ENCODE measurements at regions not wholly inside any gene's neighbourhood (a gene's known extent, or its start where the extent isn't known, plus 50 kb on each side); places are given as distances from the start of the nearest gene placed in this dataset.
"Not testable (repeated sequence)": the region's sequence is repeated elsewhere in the genome, so short reads cannot be mapped to it uniquely, and the experiment has no call there.

GRCh38 chr4:84147831-84148230 is 351.3 kb downstream of the NKX6-1 start:
- H3K4me1 ChIP-seq (ENCODE audit: control insufficient read depth in 2 of 2, insufficient read depth in 2 of 2, low read length in 2 of 2) = no peaks in the 10 kb centered on the region

GRCh38 chr4:84146300-84146959 is 352.7 kb downstream of the NKX6-1 start:
- no peak overlapping the region for H3K4me3 ChIP-seq (ENCODE audit: low read length in 2 of 2)
- 68% methylated on average over 3 of the region's 3 CpGs for WGBS
- H3K9me3 ChIP-seq (ENCODE audit: control insufficient read depth in 2 of 2, insufficient read depth in 1 of 2, low read length in 1 of 2) = no peaks in the 10 kb centered on the region
- H3K27ac ChIP-seq (ENCODE audit: low read depth in 1 of 2, low read length in 1 of 2) = no peak overlapping the region
- no peaks in the 10 kb centered on the region for H3K4me1 ChIP-seq (ENCODE audit: control insufficient read depth in 2 of 2, insufficient read depth in 2 of 2, low read length in 2 of 2)
- H3K36me3 ChIP-seq (ENCODE audit: control insufficient read depth in 2 of 2, insufficient read depth in 2 of 2, low read length in 1 of 2) = no peaks in the 10 kb centered on the region
- H3K27me3 ChIP-seq (ENCODE audit: control insufficient read depth in 2 of 2, insufficient read depth in 1 of 2, low read length in 1 of 2) = no peaks in the 10 kb centered on the region
- DNase-seq (ENCODE audit: low read depth in 6 of 9, low spot score in 9 of 9) = no peak

More at GRCh38 chr4:84147831-84148230, 351.3 kb downstream of the NKX6-1 start:
- H3K36me3 ChIP-seq (ENCODE audit: control insufficient read depth in 2 of 2, insufficient read depth in 2 of 2, low read length in 1 of 2) = no peaks in the 10 kb centered on the region
- H3K27ac ChIP-seq (ENCODE audit: low read depth in 1 of 2, low read length in 1 of 2) = no peak overlapping the region
- no peaks in the 10 kb centered on the region for H3K9me3 ChIP-seq (ENCODE audit: control insufficient read depth in 2 of 2, insufficient read depth in 1 of 2, low read length in 1 of 2)
- WGBS = 91% methylated on average over 3 of the region's 3 CpGs
- H3K27me3 ChIP-seq (ENCODE audit: control insufficient read depth in 2 of 2, insufficient read depth in 1 of 2, low read length in 1 of 2) = no peaks in the 10 kb centered on the region
- DNase-seq (ENCODE audit: low read depth in 6 of 9, low spot score in 9 of 9) = no peak
- H3K4me3 ChIP-seq (ENCODE audit: low read length in 2 of 2) = no peak overlapping the region

- no peak overlapping the region for H3K4me3 ChIP-seq (ENCODE audit: low read length in 2 of 2)
- no peaks in the 10 kb centered on the region for H3K36me3 ChIP-seq (ENCODE audit: control insufficient read depth in 2 of 2, insufficient read depth in 2 of 2, low read length in 1 of 2)
- WGBS = 86% methylated on average over 3 of the region's 3 CpGs
- no peaks in the 10 kb centered on the region for H3K9me3 ChIP-seq (ENCODE audit: control insufficient read depth in 2 of 2, insufficient read depth in 1 of 2, low read length in 1 of 2)
- no peak overlapping the region for H3K27ac ChIP-seq (ENCODE audit: low read depth in 1 of 2, low read length in 1 of 2)
- no peak for DNase-seq (ENCODE audit: low read depth in 6 of 9, low spot score in 9 of 9)
- H3K4me1 ChIP-seq (ENCODE audit: control insufficient read depth in 2 of 2, insufficient read depth in 2 of 2, low read length in 2 of 2) = no peaks in the 10 kb centered on the region
- H3K27me3 ChIP-seq (ENCODE audit: control insufficient read depth in 2 of 2, insufficient read depth in 1 of 2, low read length in 1 of 2) = no peaks in the 10 kb centered on the region
Observed at GRCh38 chr4:84145176-84145575, 353.9 kb downstream of the NKX6-1 start.

GRCh38 chr4:84126911-84127310 is 372.2 kb downstream of the NKX6-1 start:
- DNase-seq (ENCODE audit: low read depth in 6 of 9, low spot score in 9 of 9); H3K27me3 ChIP-seq (ENCODE audit: control insufficient read depth in 2 of 2, insufficient read depth in 1 of 2, low read length in 1 of 2); H3K9me3 ChIP-seq (ENCODE audit: control insufficient read depth in 2 of 2, insufficient read depth in 1 of 2, low read length in 1 of 2); H3K27ac ChIP-seq (ENCODE audit: low read depth in 1 of 2, low read length in 1 of 2); H3K4me3 ChIP-seq (ENCODE audit: low read length in 2 of 2); H3K36me3 ChIP-seq (ENCODE audit: control insufficient read depth in 2 of 2, insufficient read depth in 2 of 2, low read length in 1 of 2); H3K4me1 ChIP-seq (ENCODE audit: control insufficient read depth in 2 of 2, insufficient read depth in 2 of 2, low read length in 2 of 2): not testable (repeated sequence)
- 61% methylated on average over 19 of the region's 20 CpGs for WGBS

GRCh38 chr4:84126061-84126787 is 372.9 kb downstream of the NKX6-1 start:
- Histone ChIP-seq H3K4me1 (ENCODE audit: control insufficient read depth in 2 of 2, insufficient read depth in 2 of 2, low read length in 2 of 2) (no peaks in the 10 kb centered on the region), H3K4me3 (ENCODE audit: low read length in 2 of 2) (no peak overlapping the region)
- WGBS = 87% methylated on average over 5 of the region's 5 CpGs

GRCh38 chr4:84110040-84110439 is 389.1 kb downstream of the NKX6-1 start:
- Histone ChIP-seq H3K4me3 (ENCODE audit: low read length in 2 of 2) (no peak overlapping the region), H3K36me3 (ENCODE audit: control insufficient read depth in 2 of 2, insufficient read depth in 2 of 2, low read length in 1 of 2) (no peaks in the 10 kb centered on the region), H3K27ac (ENCODE audit: low read depth in 1 of 2, low read length in 1 of 2) (no peak overlapping the region), H3K27me3 (ENCODE audit: control insufficient read depth in 2 of 2, insufficient read depth in 1 of 2, low read length in 1 of 2) (no peaks in the 10 kb centered on the region), H3K9me3 (ENCODE audit: control insufficient read depth in 2 of 2, insufficient read depth in 1 of 2, low read length in 1 of 2) (no peaks in the 10 kb centered on the region), H3K4me1 (ENCODE audit: control insufficient read depth in 2 of 2, insufficient read depth in 2 of 2, low read length in 2 of 2) (no peaks in the 10 kb centered on the region)
- WGBS = 63% methylated on average over 1 of the region's 1 CpG
- no peak for DNase-seq (ENCODE audit: low read depth in 6 of 9, low spot score in 9 of 9)

More at GRCh38 chr4:84126061-84126787, 372.9 kb downstream of the NKX6-1 start:
- H3K36me3 ChIP-seq (ENCODE audit: control insufficient read depth in 2 of 2, insufficient read depth in 2 of 2, low read length in 1 of 2) = no peaks in the 10 kb centered on the region
- no peak overlapping the region for H3K27ac ChIP-seq (ENCODE audit: low read depth in 1 of 2, low read length in 1 of 2)
- no peaks in the 10 kb centered on the region for H3K27me3 ChIP-seq (ENCODE audit: control insufficient read depth in 2 of 2, insufficient read depth in 1 of 2, low read length in 1 of 2)
- DNase-seq (ENCODE audit: low read depth in 6 of 9, low spot score in 9 of 9) = no peak
- H3K9me3 ChIP-seq (ENCODE audit: control insufficient read depth in 2 of 2, insufficient read depth in 1 of 2, low read length in 1 of 2) = peaks cover 0 to 4% of the 10 kb centered on the region in 2 donors

GRCh38 chr4:84101653-84102625 is 397.2 kb downstream of the NKX6-1 start:
- not testable (repeated sequence) for DNase-seq (ENCODE audit: low read depth in 6 of 9, low spot score in 9 of 9)
- 89% methylated on average over 9 of the region's 9 CpGs for WGBS

GRCh38 chr4:84100071-84100470 is 399.0 kb downstream of the NKX6-1 start:
- Histone ChIP-seq H3K27ac (ENCODE audit: low read depth in 1 of 2, low read length in 1 of 2) (no peak overlapping the region), H3K9me3 (ENCODE audit: control insufficient read depth in 2 of 2, insufficient read depth in 1 of 2, low read length in 1 of 2) (no peaks in the 10 kb centered on the region), H3K4me1 (ENCODE audit: control insufficient read depth in 2 of 2, insufficient read depth in 2 of 2, low read length in 2 of 2) (no peaks in the 10 kb centered on the region), H3K36me3 (ENCODE audit: control insufficient read depth in 2 of 2, insufficient read depth in 2 of 2, low read length in 1 of 2) (no peaks in the 10 kb centered on the region), H3K27me3 (ENCODE audit: control insufficient read depth in 2 of 2, insufficient read depth in 1 of 2, low read length in 1 of 2) (no peaks in the 10 kb centered on the region), H3K4me3 (ENCODE audit: low read length in 2 of 2) (no peak overlapping the region)
- WGBS = 74% methylated on average over 4 of the region's 4 CpGs
- DNase-seq (ENCODE audit: low read depth in 6 of 9, low spot score in 9 of 9) = no peak

More at GRCh38 chr4:84101653-84102625, 397.2 kb downstream of the NKX6-1 start:
- H3K36me3 ChIP-seq (ENCODE audit: control insufficient read depth in 2 of 2, insufficient read depth in 2 of 2, low read length in 1 of 2); H3K4me3 ChIP-seq (ENCODE audit: low read length in 2 of 2); H3K4me1 ChIP-seq (ENCODE audit: control insufficient read depth in 2 of 2, insufficient read depth in 2 of 2, low read length in 2 of 2); H3K9me3 ChIP-seq (ENCODE audit: control insufficient read depth in 2 of 2, insufficient read depth in 1 of 2, low read length in 1 of 2); H3K27ac ChIP-seq (ENCODE audit: low read depth in 1 of 2, low read length in 1 of 2); H3K27me3 ChIP-seq (ENCODE audit: control insufficient read depth in 2 of 2, insufficient read depth in 1 of 2, low read length in 1 of 2): not testable (repeated sequence)

GRCh38 chr4:84099599-84099998 is 399.5 kb downstream of the NKX6-1 start:
- 68% methylated on average over 2 of the region's 2 CpGs for WGBS
- Histone ChIP-seq H3K36me3 (ENCODE audit: control insufficient read depth in 2 of 2, insufficient read depth in 2 of 2, low read length in 1 of 2) (no peaks in the 10 kb centered on the region), H3K27ac (ENCODE audit: low read depth in 1 of 2, low read length in 1 of 2) (no peak overlapping the region), H3K4me3 (ENCODE audit: low read length in 2 of 2) (no peak overlapping the region), H3K4me1 (ENCODE audit: control insufficient read depth in 2 of 2, insufficient read depth in 2 of 2, low read length in 2 of 2) (no peaks in the 10 kb centered on the region), H3K9me3 (ENCODE audit: control insufficient read depth in 2 of 2, insufficient read depth in 1 of 2, low read length in 1 of 2) (no peaks in the 10 kb centered on the region), H3K27me3 (ENCODE audit: control insufficient read depth in 2 of 2, insufficient read depth in 1 of 2, low read length in 1 of 2) (no peaks in the 10 kb centered on the region)
- no peak for DNase-seq (ENCODE audit: low read depth in 6 of 9, low spot score in 9 of 9)

Measured in thymus (tissue), 11 donors.